ENCODE measurements at regions not wholly inside any gene's neighbourhood (a gene's known extent, or its start where the extent isn't known, plus 50 kb on each side); places are given as distances from the start of the nearest gene placed in this dataset.

DNA sequence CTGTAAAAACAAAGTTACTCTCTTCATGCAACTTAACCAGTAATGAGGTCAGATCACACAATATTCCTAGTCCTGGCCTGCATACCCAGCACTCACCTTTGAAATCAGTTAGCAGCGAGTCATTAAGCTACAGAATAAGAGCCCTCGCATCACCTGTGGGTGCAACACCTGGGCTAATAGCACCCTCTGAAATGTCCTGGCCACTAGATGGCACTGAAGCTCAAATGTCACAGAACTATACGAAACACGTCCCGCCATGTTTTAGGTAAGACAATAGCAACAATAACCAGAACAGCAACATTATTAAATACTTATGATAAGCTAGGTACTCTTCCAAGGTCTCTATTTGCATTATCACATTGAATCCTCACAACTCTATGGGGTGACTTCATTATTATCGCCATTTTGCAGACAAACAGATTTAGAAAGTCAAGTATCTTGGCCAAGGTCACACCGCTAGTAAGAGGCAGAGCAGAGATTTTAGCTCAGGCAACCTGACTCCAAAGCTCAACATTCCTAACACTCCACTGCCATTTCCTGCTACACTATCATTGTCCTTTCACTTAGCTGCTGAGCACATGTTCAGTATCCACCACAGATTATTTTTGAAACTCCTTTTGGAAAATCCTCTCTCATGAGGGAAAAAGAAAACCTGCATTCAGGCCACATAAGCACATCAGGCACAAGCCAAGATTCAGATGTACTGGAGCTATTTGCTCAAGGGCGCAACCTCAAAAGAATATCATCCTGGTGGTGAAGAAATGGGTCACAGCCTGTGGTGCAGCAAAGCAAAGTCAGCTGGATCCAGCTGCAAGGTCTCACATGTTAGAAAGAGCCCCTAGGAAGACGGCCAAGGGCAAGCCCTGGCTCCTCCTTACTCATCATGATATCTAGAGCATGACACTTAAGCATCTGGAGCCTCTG lies 59.5 kb upstream of the KDR start:
- TF ChIP-seq CTCF (IDR thresholded peaks at IDR 0.05; ENCODE audit: insufficient read depth, low read length) (no peak), POLR2AphosphoS5 (IDR thresholded peaks at IDR 0.05; ENCODE audit: low read depth) (no peak)
- Histone ChIP-seq H3K4me3 (replicated peaks; ENCODE audit: insufficient read depth, low read length) (no peak overlapping the region), H3K27ac (replicated peaks) (no peak overlapping the region), H3K27me3 (ENCODE audit: insufficient read depth, poor library complexity, severe bottlenecking) (peaks cover 6% of the 10 kb centered on the region)
- DNase-seq (ENCODE audit: low read depth in 1 of 2, low spot score in 1 of 2) = peak in 1 of 2 experiments; percentile 19

GRCh38 chr4:55186123-55186522 lies 60.7 kb upstream of the KDR start:
- no peak overlapping the region for H3K27ac ChIP-seq (replicated peaks)
- no peak for DNase-seq (ENCODE audit: low read depth in 1 of 2, low spot score in 1 of 2)
- H3K4me3 ChIP-seq (replicated peaks; ENCODE audit: insufficient read depth, low read length) = no peak overlapping the region
- TF ChIP-seq GABPA (IDR thresholded peaks at IDR 0.05; ENCODE audit: low read depth) (no peak), CTCF (IDR thresholded peaks at IDR 0.05; ENCODE audit: insufficient read depth, low read length) (no peak)
- H3K27me3 ChIP-seq (ENCODE audit: insufficient read depth, poor library complexity, severe bottlenecking) = peaks cover 6% of the 10 kb centered on the region

DNA sequence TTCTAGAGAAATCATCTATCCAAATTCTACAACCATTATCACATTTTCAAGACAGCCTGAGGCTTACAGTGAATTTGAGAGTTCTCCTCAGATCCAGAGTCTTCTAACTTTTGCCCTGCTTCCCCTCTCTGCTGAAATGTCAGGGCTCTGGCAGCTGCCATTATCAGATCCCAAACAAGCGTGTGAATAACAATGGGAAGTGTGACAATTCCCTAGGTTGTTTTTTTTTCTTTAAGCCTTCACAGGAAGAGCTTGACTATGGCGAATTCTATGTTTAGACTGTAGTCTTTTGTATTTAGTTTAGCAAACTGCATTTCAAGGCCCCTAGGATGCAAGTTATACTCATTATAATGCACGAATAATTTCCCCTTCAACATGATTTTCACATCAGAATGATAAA lies 61.3 kb upstream of the KDR start:
- TF ChIP-seq REST (IDR thresholded peaks at IDR 0.05; ENCODE audit: insufficient replicate concordance, low read depth) = no peak
- no peak for TF ChIP-seq SPI1 (IDR thresholded peaks at IDR 0.05; ENCODE audit: borderline replicate concordance, low read depth)
- no peak for TF ChIP-seq GABPA (IDR thresholded peaks at IDR 0.05; ENCODE audit: low read depth)
- TF ChIP-seq POLR2AphosphoS5 (IDR thresholded peaks at IDR 0.05; ENCODE audit: low read depth) = no peak
- no peak for TF ChIP-seq CTCF (IDR thresholded peaks at IDR 0.05; ENCODE audit: insufficient read depth, low read length)
- DNase-seq (ENCODE audit: low read depth in 1 of 2, low spot score in 1 of 2) = no peak
- no peak overlapping the region for H3K4me3 ChIP-seq (replicated peaks; ENCODE audit: insufficient read depth, low read length)
- peaks cover 6% of the 10 kb centered on the region for H3K27me3 ChIP-seq (ENCODE audit: insufficient read depth, poor library complexity, severe bottlenecking)
- H3K27ac ChIP-seq (replicated peaks) = no peak overlapping the region

DNA sequence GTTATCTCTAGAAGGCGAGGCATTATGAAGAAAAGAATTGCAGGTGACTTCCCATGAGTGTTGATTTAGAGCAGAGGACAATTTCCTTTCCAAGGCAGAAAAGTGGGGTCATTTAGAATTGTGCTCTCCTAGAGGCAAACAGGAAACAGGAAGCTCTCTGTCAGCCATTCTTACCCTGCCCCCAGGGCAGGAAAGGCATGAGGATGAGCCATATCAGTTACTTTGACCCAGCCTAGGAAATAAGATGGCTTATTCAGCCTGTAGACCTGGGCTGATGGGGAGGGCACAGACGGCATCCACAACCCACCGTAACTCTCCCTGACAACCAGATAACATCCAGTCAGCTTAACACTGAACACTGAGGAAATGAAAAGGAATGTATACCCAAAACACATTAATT lies 88.8 kb upstream of the KDR start:
- Histone ChIP-seq H3K4me3 (replicated peaks; ENCODE audit: insufficient read depth, low read length) (no peak overlapping the region), H3K27ac (replicated peaks) (no peak overlapping the region), H3K27me3 (ENCODE audit: insufficient read depth, poor library complexity, severe bottlenecking) (no peaks in the 10 kb centered on the region)
- TF ChIP-seq SPI1 (IDR thresholded peaks at IDR 0.05; ENCODE audit: borderline replicate concordance, low read depth) (no peak), GABPA (IDR thresholded peaks at IDR 0.05; ENCODE audit: low read depth) (no peak; the same call in 1 of the 2 replicates), REST (IDR thresholded peaks at IDR 0.05; ENCODE audit: insufficient replicate concordance, low read depth) (no peak), CTCF (IDR thresholded peaks at IDR 0.05; ENCODE audit: insufficient read depth, low read length) (no peak), POLR2AphosphoS5 (IDR thresholded peaks at IDR 0.05; ENCODE audit: low read depth) (no peak)
- DNase-seq (ENCODE audit: low read depth in 1 of 2, low spot score in 1 of 2) = no peak
